Mesothelial cell of epicardium (in vitro differentiated cells): ENCODE measurements at regions not wholly inside any gene's neighbourhood (a gene's known extent, or its start where the extent isn't known, plus 50 kb on each side); places are given as distances from the start of the nearest gene placed in this dataset.

Experiments
- DNase-seq, 2 experiments: peaks; one replicate each; pipeline ENCODE4 v3.0.0; 2021; ENCODE audit warnings: low spot score in 2 of 2; ENCODE audit not compliant: unreplicated experiment in 2 of 2
- H3K27ac Mint-ChIP-seq: 2 replicates; pipeline ENCODE4 v1.8.0; 2021; ENCODE audit warnings: mixed read lengths
- H3K27me3 Mint-ChIP-seq: 2 replicates; pipeline ENCODE4 v1.8.0; 2021; ENCODE audit warnings: low read depth, mixed read lengths
- H3K36me3 Mint-ChIP-seq: 2 replicates; pipeline ENCODE4 v1.8.0; 2021; ENCODE audit warnings: mixed read lengths
- H3K4me1 Mint-ChIP-seq: 2 replicates; pipeline ENCODE4 v1.8.0; 2021; ENCODE audit warnings: mixed read lengths
- H3K4me3 Mint-ChIP-seq: 2 replicates; pipeline ENCODE4 v1.8.0; 2021; ENCODE audit warnings: mild to moderate bottlenecking, moderate library complexity, mixed read lengths
- H3K9me3 Mint-ChIP-seq: 2 replicates; pipeline ENCODE4 v1.8.0; 2021; ENCODE audit warnings: mixed read lengths
- TF ChIP-seq, protein P1 (sequence below): fragments of 200-600 bp; sonication (generic); IDR thresholded peaks from one replicate; pipeline ENCODE4 v1.5.0; 2021; ENCODE audit warnings: antibody characterized with exemption; ENCODE audit not compliant: unreplicated experiment

DNA sequence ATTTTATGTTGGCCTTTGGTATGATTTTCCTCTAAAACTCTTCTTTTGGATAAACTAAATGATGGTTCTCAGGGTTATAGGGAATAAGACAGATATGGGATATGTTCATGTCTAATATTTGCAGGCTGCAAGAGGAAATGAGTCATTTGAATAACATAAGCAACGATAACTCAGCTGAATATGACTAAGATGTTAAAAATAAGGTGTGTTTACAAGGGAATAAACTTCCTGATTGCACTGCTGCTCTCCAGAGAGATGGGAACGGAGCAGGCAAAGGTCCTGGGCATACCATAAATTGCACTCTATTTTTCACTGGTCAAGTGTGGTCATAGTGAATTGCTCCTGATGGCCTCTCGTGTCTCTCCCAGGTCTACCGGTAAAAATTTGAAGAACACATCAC, 666.2 kb downstream of the TOX3 start:
- no peaks in the 10 kb centered on the region for H3K4me1 Mint-ChIP-seq
- no peaks in the 10 kb centered on the region for H3K36me3 Mint-ChIP-seq
- H3K9me3 Mint-ChIP-seq: no peaks in the 10 kb centered on the region
- no peak for DNase-seq
- H3K27me3 Mint-ChIP-seq: peaks cover 3% of the 10 kb centered on the region
- TF ChIP-seq, protein P1, sequence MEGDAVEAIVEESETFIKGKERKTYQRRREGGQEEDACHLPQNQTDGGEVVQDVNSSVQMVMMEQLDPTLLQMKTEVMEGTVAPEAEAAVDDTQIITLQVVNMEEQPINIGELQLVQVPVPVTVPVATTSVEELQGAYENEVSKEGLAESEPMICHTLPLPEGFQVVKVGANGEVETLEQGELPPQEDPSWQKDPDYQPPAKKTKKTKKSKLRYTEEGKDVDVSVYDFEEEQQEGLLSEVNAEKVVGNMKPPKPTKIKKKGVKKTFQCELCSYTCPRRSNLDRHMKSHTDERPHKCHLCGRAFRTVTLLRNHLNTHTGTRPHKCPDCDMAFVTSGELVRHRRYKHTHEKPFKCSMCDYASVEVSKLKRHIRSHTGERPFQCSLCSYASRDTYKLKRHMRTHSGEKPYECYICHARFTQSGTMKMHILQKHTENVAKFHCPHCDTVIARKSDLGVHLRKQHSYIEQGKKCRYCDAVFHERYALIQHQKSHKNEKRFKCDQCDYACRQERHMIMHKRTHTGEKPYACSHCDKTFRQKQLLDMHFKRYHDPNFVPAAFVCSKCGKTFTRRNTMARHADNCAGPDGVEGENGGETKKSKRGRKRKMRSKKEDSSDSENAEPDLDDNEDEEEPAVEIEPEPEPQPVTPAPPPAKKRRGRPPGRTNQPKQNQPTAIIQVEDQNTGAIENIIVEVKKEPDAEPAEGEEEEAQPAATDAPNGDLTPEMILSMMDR: no peak
- H3K27ac Mint-ChIP-seq: no peak overlapping the region
- H3K4me3 Mint-ChIP-seq: no peak overlapping the region

DNA sequence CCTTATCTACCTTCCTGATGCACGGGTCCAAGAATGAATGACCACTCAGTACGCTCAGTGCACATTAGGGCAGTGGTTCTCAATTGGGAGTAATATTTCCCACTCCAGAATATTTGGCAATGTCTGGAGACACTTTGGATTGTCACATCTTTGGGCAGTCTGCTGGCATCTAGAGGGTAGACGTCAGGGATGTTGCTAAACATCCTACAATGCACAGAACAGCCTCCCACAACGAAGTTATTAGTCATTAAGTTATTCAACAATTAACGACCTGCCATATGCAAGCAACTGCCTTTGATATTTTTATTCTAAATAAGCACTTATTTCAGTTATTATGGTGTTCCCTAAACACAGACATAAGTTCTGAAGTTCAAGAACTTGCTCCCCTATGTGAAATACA, 669.3 kb downstream of the TOX3 start:
- no peaks in the 10 kb centered on the region for H3K4me1 Mint-ChIP-seq
- TF ChIP-seq, protein P1: no peak
- peaks cover 16% of the 10 kb centered on the region for H3K27me3 Mint-ChIP-seq
- H3K9me3 Mint-ChIP-seq: no peaks in the 10 kb centered on the region
- no peak for DNase-seq
- H3K36me3 Mint-ChIP-seq: no peaks in the 10 kb centered on the region
- no peak overlapping the region for H3K4me3 Mint-ChIP-seq
- no peak overlapping the region for H3K27ac Mint-ChIP-seq

GRCh38 chr16:51876934-51877333, 670.0 kb downstream of the TOX3 start:
- no peak overlapping the region for H3K27ac Mint-ChIP-seq
- H3K4me1 Mint-ChIP-seq: no peaks in the 10 kb centered on the region
- no peaks in the 10 kb centered on the region for H3K36me3 Mint-ChIP-seq
- H3K9me3 Mint-ChIP-seq: no peaks in the 10 kb centered on the region
- H3K27me3 Mint-ChIP-seq: peaks cover 20% of the 10 kb centered on the region
- TF ChIP-seq, protein P1: no peak
- DNase-seq: no peak
- H3K4me3 Mint-ChIP-seq: no peak overlapping the region

DNA sequence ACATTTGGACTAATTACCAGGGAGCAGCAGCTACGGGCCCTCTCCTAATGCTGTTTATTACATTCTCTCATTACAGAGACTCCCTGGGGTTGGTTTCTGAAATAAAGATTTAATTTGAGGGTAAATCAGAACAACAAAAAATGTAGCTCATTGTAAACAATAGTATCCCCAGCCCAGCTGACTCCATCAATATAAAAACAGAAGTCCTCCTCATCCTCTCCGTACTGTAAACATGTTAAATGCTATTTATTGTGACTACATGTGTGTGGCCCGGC, 670.4 kb downstream of the TOX3 start:
- H3K27ac Mint-ChIP-seq: no peak overlapping the region
- H3K9me3 Mint-ChIP-seq: no peaks in the 10 kb centered on the region
- no peaks in the 10 kb centered on the region for H3K4me1 Mint-ChIP-seq
- H3K27me3 Mint-ChIP-seq: peaks cover 21% of the 10 kb centered on the region
- H3K36me3 Mint-ChIP-seq: no peaks in the 10 kb centered on the region
- TF ChIP-seq, protein P1: no peak
- no peak for DNase-seq
- no peak overlapping the region for H3K4me3 Mint-ChIP-seq

- Mint-ChIP-seq H3K27ac (no peak overlapping the region), H3K27me3 (peaks cover 25% of the 10 kb centered on the region)
- TF ChIP-seq, protein P1: no peak
These were observed 670.9 kb downstream of the TOX3 start for GRCh38 chr16:51875834-51876600.

GRCh38 chr16:51872524-51872923, 674.4 kb downstream of the TOX3 start:
- H3K27me3 Mint-ChIP-seq: peaks cover 42% of the 10 kb centered on the region
- no peaks in the 10 kb centered on the region for H3K9me3 Mint-ChIP-seq
- H3K36me3 Mint-ChIP-seq: no peaks in the 10 kb centered on the region
- TF ChIP-seq, protein P1: no peak
- no peaks in the 10 kb centered on the region for H3K4me1 Mint-ChIP-seq
- no peak overlapping the region for H3K27ac Mint-ChIP-seq
- DNase-seq: no peak
- H3K4me3 Mint-ChIP-seq: no peak overlapping the region

More at GRCh38 chr16:51875834-51876600, 670.9 kb downstream of the TOX3 start:
- H3K4me1 Mint-ChIP-seq: no peaks in the 10 kb centered on the region
- no peak overlapping the region for H3K4me3 Mint-ChIP-seq
- no peaks in the 10 kb centered on the region for H3K9me3 Mint-ChIP-seq
- no peak for DNase-seq
- H3K36me3 Mint-ChIP-seq: no peaks in the 10 kb centered on the region
